Lower leg skin (tissue), 3 donors: ENCODE measurements at regions not wholly inside any gene's neighbourhood (a gene's known extent, or its start where the extent isn't known, plus 50 kb on each side); places are given as distances from the start of the nearest gene placed in this dataset.

Experiments used
- POLR2A ChIP-seq, 2 donors: fragments of 450-650 bp; IDR thresholded peaks; one replicate each; pipeline ENCODE4 v1.6.1; 2016 to 2017; ENCODE audit warnings: antibody characterized with exemption in 2 of 2, mild to moderate bottlenecking in 1 of 2, moderate library complexity in 1 of 2
- TF ChIP-seq, protein P1 (sequence below), 3 donors: fragments of 450-650 bp; IDR thresholded peaks; one replicate each; pipeline ENCODE4 v1.5.1; 2016; ENCODE audit warnings: antibody characterized with exemption in 3 of 3, mild to moderate bottlenecking in 3 of 3, moderate library complexity in 2 of 3

DNA sequence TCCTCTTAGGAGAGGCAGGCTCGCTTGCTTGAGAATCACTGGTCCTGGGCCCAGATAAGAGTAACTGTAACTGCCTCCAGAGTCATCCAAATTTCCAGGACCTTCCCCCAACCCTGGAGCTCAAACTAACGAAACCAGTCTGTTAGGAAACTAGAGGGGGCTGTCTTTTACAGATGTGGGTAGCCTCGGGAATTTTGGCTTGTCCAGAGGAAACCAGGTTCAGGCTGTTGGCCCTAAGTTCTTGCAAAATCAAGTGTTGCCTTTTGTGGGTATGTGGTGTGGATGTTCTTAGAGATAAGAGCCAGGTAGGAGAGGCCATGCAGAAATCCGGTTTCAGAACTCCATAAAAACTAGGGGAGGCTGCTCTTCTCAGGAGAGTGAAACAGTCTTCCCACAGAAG, 125.0 kb upstream of the DLX2 start:
- TF ChIP-seq, protein P1, sequence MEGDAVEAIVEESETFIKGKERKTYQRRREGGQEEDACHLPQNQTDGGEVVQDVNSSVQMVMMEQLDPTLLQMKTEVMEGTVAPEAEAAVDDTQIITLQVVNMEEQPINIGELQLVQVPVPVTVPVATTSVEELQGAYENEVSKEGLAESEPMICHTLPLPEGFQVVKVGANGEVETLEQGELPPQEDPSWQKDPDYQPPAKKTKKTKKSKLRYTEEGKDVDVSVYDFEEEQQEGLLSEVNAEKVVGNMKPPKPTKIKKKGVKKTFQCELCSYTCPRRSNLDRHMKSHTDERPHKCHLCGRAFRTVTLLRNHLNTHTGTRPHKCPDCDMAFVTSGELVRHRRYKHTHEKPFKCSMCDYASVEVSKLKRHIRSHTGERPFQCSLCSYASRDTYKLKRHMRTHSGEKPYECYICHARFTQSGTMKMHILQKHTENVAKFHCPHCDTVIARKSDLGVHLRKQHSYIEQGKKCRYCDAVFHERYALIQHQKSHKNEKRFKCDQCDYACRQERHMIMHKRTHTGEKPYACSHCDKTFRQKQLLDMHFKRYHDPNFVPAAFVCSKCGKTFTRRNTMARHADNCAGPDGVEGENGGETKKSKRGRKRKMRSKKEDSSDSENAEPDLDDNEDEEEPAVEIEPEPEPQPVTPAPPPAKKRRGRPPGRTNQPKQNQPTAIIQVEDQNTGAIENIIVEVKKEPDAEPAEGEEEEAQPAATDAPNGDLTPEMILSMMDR (IDR thresholded peaks at IDR 0.05) = no peak
- no peak for TF ChIP-seq POLR2A (IDR thresholded peaks at IDR 0.05)
